ENCODE measurements at regions not wholly inside any gene's neighbourhood (a gene's known extent, or its start where the extent isn't known, plus 50 kb on each side); places are given as distances from the start of the nearest gene placed in this dataset.
A peak's percentile ranks its signal among the peaks of the same experiment; 100 is the strongest.

GRCh38 chr18:38007026-38007425, 441.4 kb upstream of the CELF4 start:
- in situ Hi-C loops (cut with MboI; ENCODE audit: low pct_unique_long_range_greater_than_20kb, low sequenced_read_pairs) = no loop called here
- no peak for DNase-seq

- no peak for DNase-seq
- in situ Hi-C loops (cut with MboI; ENCODE audit: low pct_unique_long_range_greater_than_20kb, low sequenced_read_pairs) = no loop called here
Measured at GRCh38 chr18:38006541-38006940, 440.9 kb upstream of the CELF4 start.

- DNase-seq = no peak
- in situ Hi-C loops (cut with MboI; ENCODE audit: low pct_unique_long_range_greater_than_20kb, low sequenced_read_pairs) = no loop called here
Measured at GRCh38 chr18:37997695-37998094, 432.1 kb upstream of the CELF4 start.

- no peak for DNase-seq
- in situ Hi-C loops (cut with MboI; ENCODE audit: low pct_unique_long_range_greater_than_20kb, low sequenced_read_pairs) = no loop called here
Measured at GRCh38 chr18:37987901-37988300, 422.3 kb upstream of the CELF4 start.

- DNase-seq = no peak
- in situ Hi-C loops (cut with MboI; ENCODE audit: low pct_unique_long_range_greater_than_20kb, low sequenced_read_pairs) = no loop called here
Measured at GRCh38 chr18:37986665-37987064, 421.1 kb upstream of the CELF4 start.

GRCh38 chr18:37985126-37985525, 419.5 kb upstream of the CELF4 start:
- in situ Hi-C loops (cut with MboI; ENCODE audit: low pct_unique_long_range_greater_than_20kb, low sequenced_read_pairs) = no loop called here
- no peak for DNase-seq

GRCh38 chr18:37980556-37980955, 415.0 kb upstream of the CELF4 start:
- in situ Hi-C loops (cut with MboI; ENCODE audit: low pct_unique_long_range_greater_than_20kb, low sequenced_read_pairs) = no loop called here
- DNase-seq = no peak

- in situ Hi-C loops (cut with MboI; ENCODE audit: low pct_unique_long_range_greater_than_20kb, low sequenced_read_pairs) = no loop called here
- no peak for DNase-seq
Measured at GRCh38 chr18:37975446-37975845, 409.8 kb upstream of the CELF4 start.

- no peak for DNase-seq
- in situ Hi-C loops (cut with MboI; ENCODE audit: low pct_unique_long_range_greater_than_20kb, low sequenced_read_pairs) = no loop called here
Measured at GRCh38 chr18:37967261-37967660, 401.7 kb upstream of the CELF4 start.

GRCh38 chr18:37965572-37965970, 400.0 kb upstream of the CELF4 start:
- in situ Hi-C loops (cut with MboI; ENCODE audit: low pct_unique_long_range_greater_than_20kb, low sequenced_read_pairs) = no loop called here
- DNase-seq = no peak

GRCh38 chr18:37964885-37965571, 399.4 kb upstream of the CELF4 start:
- in situ Hi-C loops (cut with MboI; ENCODE audit: low pct_unique_long_range_greater_than_20kb, low sequenced_read_pairs) = no loop called here
- no peak for DNase-seq

GRCh38 chr18:37963837-37964236, 398.2 kb upstream of the CELF4 start:
- in situ Hi-C loops (cut with MboI; ENCODE audit: low pct_unique_long_range_greater_than_20kb, low sequenced_read_pairs) = no loop called here
- DNase-seq = no peak

GRCh38 chr18:37962316-37962966, 396.8 kb upstream of the CELF4 start:
- in situ Hi-C loops (cut with MboI; ENCODE audit: low pct_unique_long_range_greater_than_20kb, low sequenced_read_pairs) = no loop called here

GRCh38 chr18:37958499-37958898, 392.9 kb upstream of the CELF4 start:
- in situ Hi-C loops (cut with MboI; ENCODE audit: low pct_unique_long_range_greater_than_20kb, low sequenced_read_pairs) = no loop called here
- no peak for DNase-seq

More at GRCh38 chr18:37962316-37962966, 396.8 kb upstream of the CELF4 start:
- no peak for DNase-seq

GRCh38 chr18:37956902-37957301, 391.3 kb upstream of the CELF4 start:
- peak; percentile 20 for DNase-seq
- in situ Hi-C loops (cut with MboI; ENCODE audit: low pct_unique_long_range_greater_than_20kb, low sequenced_read_pairs) = no loop called here

- in situ Hi-C loops (cut with MboI; ENCODE audit: low pct_unique_long_range_greater_than_20kb, low sequenced_read_pairs) = no loop called here
- DNase-seq = no peak
Measured at GRCh38 chr18:37956020-37956419, 390.4 kb upstream of the CELF4 start.

- DNase-seq = no peak
- in situ Hi-C loops (cut with MboI; ENCODE audit: low pct_unique_long_range_greater_than_20kb, low sequenced_read_pairs) = no loop called here
Measured at GRCh38 chr18:37955201-37955600, 389.6 kb upstream of the CELF4 start.

- in situ Hi-C loops (cut with MboI; ENCODE audit: low pct_unique_long_range_greater_than_20kb, low sequenced_read_pairs) = no loop called here
- DNase-seq = no peak
Measured at GRCh38 chr18:37953876-37954275, 388.3 kb upstream of the CELF4 start.

GRCh38 chr18:37948471-37948870, 382.9 kb upstream of the CELF4 start:
- in situ Hi-C loops (cut with MboI; ENCODE audit: low pct_unique_long_range_greater_than_20kb, low sequenced_read_pairs) = no loop called here
- no peak for DNase-seq

GRCh38 chr18:37946324-37946723, 380.7 kb upstream of the CELF4 start:
- no peak for DNase-seq
- in situ Hi-C loops (cut with MboI; ENCODE audit: low pct_unique_long_range_greater_than_20kb, low sequenced_read_pairs) = no loop called here

GRCh38 chr18:37944700-37945270, 379.2 kb upstream of the CELF4 start:
- DNase-seq = no peak
- in situ Hi-C loops (cut with MboI; ENCODE audit: low pct_unique_long_range_greater_than_20kb, low sequenced_read_pairs) = no loop called here
